ENCODE measurements at regions not wholly inside any gene's neighbourhood (a gene's known extent, or its start where the extent isn't known, plus 50 kb on each side); places are given as distances from the start of the nearest gene placed in this dataset.
"Not testable (repeated sequence)": the region's sequence is repeated elsewhere in the genome, so short reads cannot be mapped to it uniquely, and the experiment has no call there.

GRCh38 chr11:80284946-80285785 is 844.3 kb upstream of the TENM4 start:
- DNase-seq, result no peak

- no peak for DNase-seq
These were observed 841.8 kb upstream of the TENM4 start for GRCh38 chr11:80282643-80283042.

- DNase-seq, result no peak
These were observed 840.4 kb upstream of the TENM4 start for GRCh38 chr11:80281194-80281593.

- no peak for DNase-seq
These were observed 839.9 kb upstream of the TENM4 start for GRCh38 chr11:80280737-80281136.

- no peak for DNase-seq
These were observed 820.9 kb upstream of the TENM4 start for GRCh38 chr11:80261776-80262175.

GRCh38 chr11:80257319-80258015 is 816.6 kb upstream of the TENM4 start:
- DNase-seq, result not testable (repeated sequence)

- DNase-seq, result no peak
These were observed 814.2 kb upstream of the TENM4 start for GRCh38 chr11:80255021-80255420.

GRCh38 chr11:80241766-80242165 is 800.9 kb upstream of the TENM4 start:
- no peak for DNase-seq

GRCh38 chr11:80240245-80240644 is 799.4 kb upstream of the TENM4 start:
- no peak for DNase-seq

GRCh38 chr11:80239217-80239616 is 798.4 kb upstream of the TENM4 start:
- no peak for DNase-seq

GRCh38 chr11:80227915-80228314 is 787.1 kb upstream of the TENM4 start:
- DNase-seq, result no peak

- no peak for DNase-seq
These were observed 773.6 kb upstream of the TENM4 start for GRCh38 chr11:80214413-80214812.

- DNase-seq, result no peak
These were observed 770.8 kb upstream of the TENM4 start for GRCh38 chr11:80211673-80212072.

- DNase-seq, result no peak
These were observed 763.2 kb upstream of the TENM4 start for GRCh38 chr11:80204021-80204420.

GRCh38 chr11:80196932-80197554 is 756.2 kb upstream of the TENM4 start:
- no peak for DNase-seq

GRCh38 chr11:80196041-80196440 is 755.2 kb upstream of the TENM4 start:
- no peak for DNase-seq

- DNase-seq, result no peak
These were observed 753.8 kb upstream of the TENM4 start for GRCh38 chr11:80194625-80195024.

GRCh38 chr11:80194016-80194415 is 753.2 kb upstream of the TENM4 start:
- no peak for DNase-seq

- no peak for DNase-seq
These were observed 747.3 kb upstream of the TENM4 start for GRCh38 chr11:80188076-80188627.

GRCh38 chr11:80186692-80187091 is 745.9 kb upstream of the TENM4 start:
- DNase-seq, result no peak

- no peak for DNase-seq
These were observed 742.1 kb upstream of the TENM4 start for GRCh38 chr11:80182901-80183300.

- no peak for DNase-seq
These were observed 732.7 kb upstream of the TENM4 start for GRCh38 chr11:80173371-80174136.

- no peak for DNase-seq
These were observed 728.0 kb upstream of the TENM4 start for GRCh38 chr11:80168796-80169195.
